ENCODE measurements at regions not wholly inside any gene's neighbourhood (a gene's known extent, or its start where the extent isn't known, plus 50 kb on each side); places are given as distances from the start of the nearest gene placed in this dataset.
"Not testable (repeated sequence)": the region's sequence is repeated elsewhere in the genome, so short reads cannot be mapped to it uniquely, and the experiment has no call there.

DNA sequence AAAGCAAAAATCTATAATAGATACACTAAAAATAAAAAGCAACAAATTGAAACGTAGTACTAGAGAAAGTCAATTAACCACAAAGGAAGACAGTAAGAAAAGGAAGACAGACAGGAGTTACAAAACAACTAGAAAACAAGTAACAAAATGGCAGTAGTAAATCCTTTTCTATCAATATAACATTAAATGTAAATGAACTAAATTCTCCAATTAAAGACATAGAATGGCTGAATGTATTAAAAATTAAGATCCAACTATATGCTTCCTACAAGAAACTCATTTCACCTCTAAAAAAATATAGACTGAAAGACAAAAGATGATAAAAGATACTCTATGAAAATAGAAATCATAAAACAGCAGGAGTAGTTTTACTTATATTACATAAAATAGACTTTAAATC lies 79.1 kb downstream of the CTH start:
- DNase-seq = no peak

DNA sequence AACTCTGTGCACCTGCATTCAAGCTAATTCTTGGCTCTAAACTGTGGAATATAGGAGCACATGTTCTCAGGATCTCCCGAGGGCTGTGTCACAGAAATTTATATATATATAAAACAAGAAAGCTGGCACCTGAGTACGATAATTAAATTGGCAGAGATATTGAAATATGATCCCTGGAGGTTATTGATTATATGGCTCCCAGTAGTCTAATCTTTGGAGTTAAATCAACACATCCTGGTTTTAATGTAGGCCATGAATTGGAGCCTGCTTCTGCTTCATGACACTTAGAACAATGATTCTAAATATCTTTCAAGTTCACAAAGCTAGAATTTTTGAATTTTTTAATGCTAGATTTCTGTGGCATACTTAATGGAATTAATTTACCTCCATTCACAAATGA lies 84.3 kb downstream of the CTH start:
- no peak for DNase-seq

DNA sequence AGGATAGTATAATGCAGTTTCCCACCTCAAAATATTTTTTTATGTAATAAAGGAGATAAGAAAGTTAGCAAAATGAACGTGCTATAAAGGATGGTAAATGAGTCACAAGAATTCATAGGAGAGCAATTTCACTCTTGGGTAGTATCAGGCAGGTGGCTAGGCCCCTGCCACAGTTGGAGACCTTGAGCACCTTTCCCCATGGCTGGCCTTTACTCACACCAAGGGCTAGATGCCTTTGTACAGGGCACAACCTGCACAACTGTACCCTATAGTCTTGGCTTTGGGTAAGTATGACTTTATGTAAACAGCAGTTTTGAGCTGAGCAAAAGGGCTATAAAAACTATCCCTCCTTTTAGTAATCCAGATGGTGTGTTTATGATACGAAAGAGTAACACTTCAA lies 85.1 kb downstream of the CTH start:
- no peak for DNase-seq

DNA sequence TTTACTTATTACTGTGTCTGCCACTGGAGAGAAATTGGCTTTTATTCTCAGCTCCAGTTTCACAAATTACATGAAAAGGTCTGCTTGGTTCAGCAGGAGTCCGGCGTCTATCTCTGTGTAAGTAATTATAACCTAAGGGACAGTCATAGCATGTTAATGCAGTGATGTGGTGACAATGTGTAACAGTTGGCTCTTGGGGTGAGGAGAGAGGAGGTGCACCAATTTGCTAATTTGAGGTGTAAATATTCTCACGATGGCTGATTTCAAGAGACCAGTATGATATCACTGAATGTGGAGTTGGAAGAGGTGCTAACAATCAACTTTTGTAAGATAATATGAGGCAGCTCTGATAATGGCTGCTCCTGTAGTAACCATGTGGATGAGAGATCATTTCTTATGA lies 86.1 kb downstream of the CTH start:
- no peak for DNase-seq

DNA sequence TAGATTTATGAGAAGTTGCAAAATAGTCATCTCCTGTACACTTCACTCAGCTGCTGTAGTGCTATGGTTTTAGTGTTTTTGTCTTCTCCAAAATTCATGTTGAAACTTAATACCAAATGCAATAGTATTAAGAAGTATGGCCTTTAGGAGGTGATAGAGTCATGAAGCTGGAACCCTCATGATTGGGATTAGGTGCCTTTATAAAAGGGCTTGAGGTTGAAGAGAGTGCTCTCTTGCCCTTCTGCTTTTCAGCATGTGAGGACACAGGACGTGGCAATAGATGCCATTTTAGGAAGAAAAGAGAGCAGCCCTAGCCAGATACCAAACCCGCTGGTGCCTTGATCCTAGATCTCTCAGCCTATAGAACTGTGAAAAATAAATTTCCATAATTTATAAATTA lies 87.6 kb downstream of the CTH start:
- DNase-seq = no peak

DNA sequence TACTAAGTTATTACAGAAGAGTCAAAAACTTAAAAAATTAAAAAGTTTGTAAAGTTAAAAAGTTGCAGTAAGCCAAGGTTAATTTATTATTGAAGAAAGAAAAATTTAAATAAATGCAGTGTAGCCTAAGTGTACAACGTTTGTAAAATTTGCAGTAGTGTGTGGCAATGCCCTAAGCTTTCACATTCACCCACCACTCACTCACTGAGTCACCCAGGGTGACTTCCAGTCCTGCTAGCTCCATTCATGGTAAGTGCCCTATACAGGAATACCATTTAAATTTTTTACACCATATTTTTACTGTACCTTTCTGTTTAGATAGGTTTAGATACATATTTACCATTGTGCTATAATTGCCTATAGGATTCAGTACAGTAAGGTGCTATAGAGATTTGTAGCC lies 88.6 kb downstream of the CTH start:
- no peak for DNase-seq

DNA sequence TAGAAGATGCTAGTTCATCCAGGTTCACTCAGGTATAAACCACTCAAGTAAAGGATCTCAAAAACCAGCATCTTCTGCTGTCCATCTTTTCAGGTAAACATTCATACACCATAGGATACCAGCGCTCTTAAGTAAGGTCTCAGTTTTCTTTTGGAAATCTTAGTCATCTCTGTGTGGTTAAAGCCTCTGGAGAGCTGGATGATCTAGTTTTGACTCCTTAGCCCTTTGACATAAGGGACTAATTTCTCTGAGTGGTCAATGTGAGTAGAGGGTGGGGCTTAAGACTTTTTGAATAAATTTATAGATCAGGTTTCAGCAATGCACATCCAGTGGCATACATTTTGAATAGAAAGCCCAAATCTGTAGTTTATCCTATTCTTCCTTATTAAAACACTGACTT lies 92.3 kb downstream of the CTH start:
- DNase-seq = no peak

DNA sequence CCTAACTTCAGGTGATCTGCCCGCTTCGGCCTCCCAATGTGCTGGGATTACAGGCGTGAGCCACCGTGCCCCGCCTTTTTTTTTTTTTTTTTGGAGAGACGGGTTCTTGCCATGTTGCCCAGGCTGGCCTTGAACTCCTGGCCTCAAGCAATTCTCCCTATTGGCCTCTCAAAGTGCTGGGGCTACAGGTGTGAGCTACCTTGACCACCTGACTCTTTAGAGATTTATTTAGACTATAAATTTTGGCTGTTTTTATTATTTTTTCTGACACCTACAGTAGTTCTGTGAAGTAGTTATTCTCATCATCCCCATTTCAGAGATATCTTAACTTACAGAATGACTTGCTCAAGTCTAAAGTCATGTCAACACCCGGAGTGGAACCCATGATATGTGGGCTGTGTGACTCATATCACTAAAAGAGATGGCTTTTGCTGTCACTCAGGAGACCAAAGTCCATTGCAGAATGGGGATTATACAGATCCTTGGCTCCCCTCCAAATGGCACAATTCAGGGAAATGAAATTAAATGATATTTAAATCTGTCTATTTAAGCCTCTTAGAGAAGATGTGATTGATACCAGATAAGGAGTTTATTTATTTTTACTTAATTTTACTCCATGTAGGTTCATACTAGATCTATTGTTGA lies 93.2 kb downstream of the CTH start:
- DNase-seq = no peak

DNA sequence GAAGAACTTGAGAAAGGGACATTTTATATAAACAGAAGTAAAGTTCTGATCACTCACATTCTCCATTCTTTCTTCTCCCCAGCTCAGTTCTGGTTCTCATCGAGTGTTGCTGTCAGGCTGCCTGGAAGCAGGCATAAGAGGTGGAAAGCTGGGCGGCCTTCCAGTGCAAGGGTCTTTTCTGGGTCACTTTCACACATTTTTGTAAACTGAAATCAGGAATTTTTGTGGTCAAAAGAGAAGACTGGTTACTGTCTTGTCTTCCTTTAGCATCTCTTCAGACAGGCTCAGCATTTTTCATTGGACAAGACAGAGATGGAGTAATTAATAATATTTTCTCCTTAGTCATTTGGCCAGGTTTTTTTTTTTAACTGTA lies 93.7 kb downstream of the CTH start:
- no peak for DNase-seq

DNA sequence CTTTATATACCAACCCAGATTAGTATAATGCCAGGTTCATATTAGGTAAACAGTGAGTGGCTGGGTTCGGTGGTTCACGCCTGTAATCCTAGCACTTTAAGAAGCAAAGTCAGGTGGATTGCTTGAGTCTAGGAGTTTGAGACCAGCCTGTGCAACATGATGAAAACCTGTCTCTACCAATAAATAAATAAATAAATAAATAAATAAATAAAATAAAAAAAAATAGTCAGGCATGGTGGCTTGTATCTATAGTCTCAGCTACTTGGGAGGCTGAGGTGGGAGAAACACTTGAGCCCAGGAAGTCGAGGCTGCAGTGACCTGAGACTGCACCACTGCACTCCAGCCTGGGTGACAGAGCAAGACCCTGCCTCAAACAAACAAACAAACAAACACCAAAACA lies 96.9 kb downstream of the CTH start:
- DNase-seq = not testable (repeated sequence)

DNA sequence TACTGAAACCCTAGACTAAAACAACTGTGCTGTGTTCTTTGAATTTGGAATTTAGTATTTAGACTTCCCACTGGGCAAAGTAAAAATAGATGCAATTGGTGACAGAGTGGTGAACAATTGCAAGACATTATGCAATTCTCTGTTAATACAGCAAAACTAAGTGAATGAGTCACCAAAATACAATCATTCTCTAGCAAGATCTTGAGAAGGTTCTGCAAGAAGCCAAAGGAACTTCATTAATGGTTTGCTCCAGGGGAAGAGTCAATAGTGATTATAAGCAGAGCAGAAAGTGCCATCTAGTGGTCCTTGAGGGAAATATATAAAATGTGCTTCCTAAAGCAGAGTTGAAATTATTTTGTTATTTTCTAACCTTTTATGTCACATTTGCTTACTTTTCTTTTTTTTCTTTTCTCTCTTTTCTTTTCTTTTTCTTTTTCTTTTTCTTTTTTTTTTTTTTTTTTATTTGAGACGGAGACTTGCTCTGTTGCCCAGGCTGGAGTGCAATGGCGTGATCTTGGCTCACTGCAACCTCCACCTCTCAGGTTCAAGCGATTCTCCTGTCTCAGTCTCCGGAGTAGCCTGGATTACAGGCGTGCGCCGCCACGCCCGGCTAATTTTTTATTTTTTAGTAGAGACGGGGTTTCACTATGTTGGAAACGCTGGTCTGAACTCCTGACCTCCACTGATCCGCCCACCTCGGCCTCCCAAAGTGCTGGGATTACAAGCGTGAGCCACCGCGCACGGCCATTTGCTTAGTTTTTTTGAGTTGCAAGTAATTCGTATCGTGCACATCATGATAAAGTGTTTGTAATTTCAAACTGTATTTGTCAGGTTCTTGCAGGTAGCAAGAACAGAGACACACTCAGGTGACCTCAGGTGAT lies 99.2 kb downstream of the CTH start:
- no peak for DNase-seq

DNA sequence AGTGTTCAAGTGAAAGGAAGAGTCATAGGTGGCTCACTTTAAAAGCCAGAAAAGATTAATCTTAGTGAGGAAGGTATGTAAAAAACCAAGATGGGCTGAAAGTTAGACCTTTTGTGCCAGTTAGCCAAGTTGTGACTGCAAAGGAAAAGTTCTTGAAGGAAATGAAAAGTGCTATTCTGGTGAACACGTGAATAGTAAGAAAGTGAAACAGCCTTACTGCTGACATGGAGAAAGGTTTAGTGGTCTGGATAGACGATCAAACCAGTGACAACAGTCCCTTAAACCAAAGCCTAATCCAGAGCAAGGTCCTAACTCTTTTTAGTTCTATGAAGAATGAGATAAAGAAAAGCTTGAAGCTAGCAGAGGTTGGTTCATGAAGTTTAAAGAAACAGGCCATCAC lies 106.4 kb downstream of the CTH start:
- no peak for DNase-seq

DNA sequence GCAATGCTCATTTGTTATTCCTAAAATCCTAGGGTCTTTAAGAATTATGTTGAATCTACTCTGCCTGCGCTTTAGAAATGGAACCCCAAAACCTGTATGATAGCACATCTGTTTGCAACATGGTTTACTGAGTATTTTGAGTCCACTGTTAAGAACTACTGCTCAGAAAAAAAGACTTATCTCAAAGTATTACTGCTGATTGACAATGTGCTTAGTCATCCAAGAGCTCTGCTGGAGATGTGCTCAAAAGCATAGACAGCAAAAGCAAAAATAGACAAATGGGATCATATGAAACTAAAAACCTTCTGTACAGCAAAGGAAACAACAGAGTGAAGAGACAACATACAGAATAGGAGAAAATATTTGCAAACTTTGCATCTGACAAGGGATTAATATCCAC lies 107.0 kb downstream of the CTH start:
- DNase-seq = no peak

DNA sequence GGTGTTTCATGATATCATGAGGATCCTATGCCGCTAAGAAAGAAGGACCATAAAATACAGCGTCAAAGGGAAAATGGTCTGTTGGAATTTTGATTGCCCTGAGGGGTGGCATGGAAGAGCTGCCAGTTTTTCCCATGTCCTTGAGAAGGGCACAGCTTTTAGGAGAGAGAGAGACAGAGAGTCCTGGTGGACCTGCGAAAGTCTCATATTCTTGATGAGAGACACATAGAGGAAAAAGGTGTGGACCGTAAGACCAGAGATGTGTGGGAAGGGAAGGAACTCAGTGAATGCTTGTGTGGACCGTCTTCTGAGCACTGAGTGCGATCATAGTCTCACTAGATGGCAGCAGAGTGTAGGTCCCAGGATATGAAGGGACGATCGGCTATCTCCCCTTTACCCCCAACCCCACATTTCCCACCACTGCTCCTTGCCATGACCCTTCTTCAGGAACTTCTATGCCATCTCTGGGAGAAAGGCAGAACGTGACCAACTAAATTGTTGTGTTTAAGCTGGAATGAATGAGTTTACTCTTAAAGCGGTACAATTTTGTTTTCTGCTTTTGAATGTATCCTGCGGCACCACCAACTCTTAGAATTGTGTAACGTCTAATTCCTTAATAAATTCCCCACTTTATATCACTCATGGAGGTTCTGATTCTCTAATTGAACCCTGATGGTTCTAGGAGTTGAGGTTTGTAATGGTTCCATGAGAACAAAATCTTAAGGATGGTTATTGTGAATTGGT lies 117.7 kb downstream of the CTH start:
- no peak for DNase-seq

DNA sequence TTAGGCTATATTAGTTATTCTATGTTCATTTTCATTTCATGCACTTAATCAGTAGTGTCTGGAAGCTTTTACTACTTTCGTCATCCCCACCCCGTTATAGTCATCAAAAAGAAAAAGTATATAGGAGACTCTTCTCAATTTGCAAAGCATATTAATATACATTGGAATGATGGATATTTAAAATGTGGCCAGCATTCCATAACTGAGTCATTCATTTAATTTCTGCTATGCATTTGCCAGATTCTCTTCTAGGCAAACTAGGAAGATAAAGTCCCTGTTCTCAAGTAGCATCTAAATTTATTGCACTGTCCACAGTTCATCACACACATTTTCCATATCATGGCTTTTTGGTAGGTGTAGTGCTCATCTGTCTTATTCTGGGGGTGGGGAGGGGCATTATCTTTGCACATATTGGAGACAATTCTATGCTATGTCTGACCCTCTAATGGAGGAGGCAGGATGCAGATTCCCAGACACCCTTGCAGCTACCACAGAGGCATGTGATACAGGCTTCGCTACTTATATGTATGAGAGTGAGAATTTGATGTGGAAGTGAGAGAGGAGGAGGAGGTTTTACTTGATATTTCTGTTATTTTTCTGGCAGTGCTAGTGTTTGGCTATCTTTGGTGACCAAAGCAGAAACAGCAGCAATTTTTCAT lies 125.8 kb downstream of the CTH start:
- no peak for DNase-seq

DNA sequence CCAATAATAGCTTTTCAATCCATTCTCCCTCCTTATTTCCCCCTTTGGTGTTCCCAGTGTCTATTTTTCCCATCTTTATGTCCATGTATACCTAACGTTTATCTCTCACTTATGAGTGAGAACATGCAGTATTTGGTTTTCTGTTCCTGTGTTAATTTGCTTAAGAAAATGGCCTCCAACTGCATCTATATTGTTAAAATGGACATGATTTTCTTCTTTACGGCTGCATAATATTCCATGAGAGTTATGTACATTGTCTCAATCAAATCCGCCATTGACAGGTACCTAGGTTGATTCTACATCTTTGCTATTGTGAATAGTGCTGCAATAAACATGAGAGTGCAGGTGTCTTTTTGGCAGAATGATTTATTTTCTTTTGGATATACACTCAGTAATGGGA lies 126.7 kb downstream of the CTH start:
- DNase-seq = no peak

DNA sequence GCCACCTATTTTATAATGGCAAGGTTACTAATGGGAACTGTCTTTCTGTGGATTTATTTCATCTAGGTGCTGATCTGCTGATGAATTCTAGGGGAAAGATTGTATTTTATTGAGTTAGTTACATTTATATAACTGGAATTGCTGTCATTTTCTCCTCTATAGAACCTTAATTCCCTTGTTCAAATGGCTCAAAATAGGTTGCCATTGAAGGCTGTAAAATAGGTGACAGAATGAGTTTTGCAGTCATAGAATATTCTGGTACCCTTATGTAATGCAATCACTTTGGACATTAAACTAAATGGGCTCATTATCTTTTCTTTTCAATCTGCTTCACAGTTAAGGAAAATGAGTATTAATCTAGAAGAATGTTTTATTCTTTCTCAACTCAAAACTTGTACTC lies 131.0 kb downstream of the CTH start:
- DNase-seq = no peak

DNA sequence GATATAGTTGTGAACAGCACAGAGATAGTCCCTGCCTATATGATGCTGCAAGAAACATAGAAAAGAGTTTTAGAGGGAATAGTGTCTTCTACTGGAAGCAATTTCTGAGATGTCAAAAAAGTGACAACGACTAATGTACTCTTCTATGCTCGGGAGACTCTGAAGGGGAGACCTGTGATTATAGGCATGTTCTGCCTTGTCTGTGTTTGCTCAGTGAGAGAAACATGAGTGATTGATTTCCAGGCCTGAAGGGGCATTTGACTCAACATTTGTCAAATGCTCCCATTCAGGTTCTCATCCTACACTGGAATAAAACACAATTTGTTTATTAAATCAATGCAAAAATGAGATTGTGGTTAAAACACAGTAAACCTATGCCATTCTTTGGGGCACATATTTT lies 131.8 kb downstream of the CTH start:
- DNase-seq = no peak

DNA sequence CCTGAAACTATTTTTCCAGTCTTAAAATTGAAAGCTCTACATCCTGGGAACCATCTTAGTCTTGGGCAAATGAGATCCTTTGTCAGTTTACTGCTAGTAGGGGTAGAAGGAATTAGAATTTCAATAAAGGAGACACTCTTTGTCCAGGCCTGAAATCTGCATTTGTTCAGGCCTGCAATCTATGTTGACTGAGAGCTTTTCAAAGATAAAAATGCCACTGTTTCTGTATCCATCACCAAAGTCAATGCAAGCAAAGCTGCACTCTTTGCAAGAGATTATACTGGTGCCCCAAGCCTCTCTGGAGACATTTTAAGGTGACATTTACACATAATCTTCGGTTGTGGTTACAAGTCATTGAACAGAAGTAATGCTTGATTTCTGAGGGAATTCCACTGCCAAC lies 135.7 kb downstream of the CTH start:
- DNase-seq = no peak

DNA sequence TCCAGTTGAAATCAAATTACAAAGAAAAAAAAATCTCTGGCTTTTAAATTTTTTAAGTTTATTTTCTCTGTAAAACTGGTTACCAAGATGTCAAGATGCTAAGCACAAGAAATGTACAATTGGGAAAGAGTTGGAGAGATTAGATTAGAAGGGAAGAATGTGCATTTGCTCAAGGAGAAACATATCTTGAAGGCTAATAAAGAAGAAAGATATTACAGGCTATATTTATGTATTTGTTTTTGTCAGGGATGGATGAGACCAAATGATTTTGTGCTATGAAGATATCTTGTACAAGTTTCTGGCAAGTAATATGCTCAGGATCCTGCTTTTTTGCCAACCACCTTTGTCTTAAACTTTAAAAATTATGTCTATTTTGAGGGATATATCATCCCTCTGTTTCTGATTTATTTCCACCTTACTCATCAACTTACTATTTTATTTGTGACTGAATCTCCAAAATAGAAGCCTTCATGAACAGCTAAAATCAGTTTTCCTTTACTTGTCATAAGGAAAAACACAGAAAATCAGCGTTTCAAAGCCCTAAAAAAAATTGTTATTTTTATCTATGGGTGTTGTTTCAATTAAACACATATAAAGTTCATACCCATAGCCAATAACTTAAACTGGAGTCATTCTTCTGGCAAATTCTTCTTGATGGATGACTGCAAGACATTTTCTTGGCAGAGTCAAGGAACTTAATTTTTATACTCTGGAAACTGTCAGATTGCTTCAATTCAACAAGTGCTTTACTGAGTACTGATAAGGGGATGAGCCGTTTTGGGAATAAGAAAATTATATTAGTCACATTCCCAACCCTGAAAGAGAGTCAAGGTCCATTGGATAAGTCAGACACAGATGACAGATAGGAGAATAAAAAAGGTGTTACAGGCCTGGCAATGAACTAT lies 141.8 kb downstream of the CTH start:
- DNase-seq = no peak

DNA sequence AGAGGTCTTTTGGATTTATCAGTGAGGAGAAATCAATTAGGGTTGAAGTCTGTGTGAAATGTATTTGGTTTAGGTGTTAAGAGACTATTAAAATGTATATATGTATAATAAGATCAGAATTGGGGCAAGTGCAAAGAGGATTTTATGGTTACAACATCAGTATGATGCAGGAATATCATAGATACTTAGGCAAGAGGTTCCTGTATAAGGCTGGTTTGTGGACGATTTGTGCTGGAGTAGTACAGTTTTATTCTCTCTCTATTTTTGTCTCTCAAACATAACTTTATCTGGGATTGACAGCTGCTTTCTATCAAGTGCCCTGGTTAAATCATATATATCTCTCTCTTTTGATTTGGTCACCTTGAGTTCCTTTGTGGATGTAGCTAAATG lies 142.5 kb downstream of the CTH start:
- no peak for DNase-seq

DNA sequence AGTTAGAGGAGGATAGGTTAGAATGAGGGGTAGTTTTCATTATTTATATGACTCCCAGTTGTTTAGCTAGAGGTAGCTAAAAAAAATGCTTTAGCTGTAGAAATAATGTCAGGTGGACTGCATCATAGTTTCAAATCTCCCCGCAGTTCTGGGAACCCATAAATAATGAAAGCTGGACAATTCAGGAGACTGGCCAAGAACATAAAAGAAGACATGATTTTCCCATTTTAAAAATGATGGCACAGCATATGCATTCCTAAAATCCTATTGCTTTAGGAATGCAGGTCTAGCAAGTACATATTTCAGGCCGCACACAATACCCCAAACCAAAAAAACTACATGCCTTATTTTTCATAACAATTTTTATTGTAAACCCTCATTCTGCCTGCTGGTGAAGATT lies 143.3 kb downstream of the CTH start:
- no peak for DNase-seq

DNA sequence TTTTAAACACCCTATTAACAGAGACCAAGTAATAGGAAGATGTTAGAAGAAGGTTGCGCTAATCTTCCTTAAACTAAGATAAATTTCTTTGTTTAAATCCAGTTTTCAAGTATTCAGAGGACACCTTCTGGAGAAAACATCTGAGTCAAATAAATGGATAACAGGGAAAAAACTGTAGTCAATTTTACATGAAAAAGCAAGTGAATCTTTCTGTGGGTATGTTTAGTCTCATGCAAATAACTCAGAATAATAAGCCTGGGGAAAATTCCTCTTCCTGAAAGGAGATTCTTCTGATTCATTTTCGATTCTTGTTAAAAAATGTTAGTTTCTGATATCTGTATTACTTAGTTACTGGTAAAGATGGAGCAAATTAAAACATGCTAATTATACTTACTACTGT lies 145.5 kb downstream of the CTH start:
- no peak for DNase-seq
